ENCODE measurements at regions not wholly inside any gene's neighbourhood (a gene's known extent, or its start where the extent isn't known, plus 50 kb on each side); places are given as distances from the start of the nearest gene placed in this dataset.

- TF ChIP-seq POLR2A (IDR thresholded peaks at IDR 0.05; ENCODE audit: low read length) (no peak), GATA1 (IDR thresholded peaks at IDR 0.05; ENCODE audit: low read depth, low read length) (no peak)
These were observed 119.1 kb upstream of the OTUD4 start for GRCh38 chr4:145299380-145300076.
